Activated B cell treated with CpG ODN at 0.5 μM for 24 hours (primary cell): ENCODE measurements at regions not wholly inside any gene's neighbourhood (a gene's known extent, or its start where the extent isn't known, plus 50 kb on each side); places are given as distances from the start of the nearest gene placed in this dataset.

Source experiments
- ATAC-seq: fragments of 200-7000 bp; cut with Tn5 transposase; one replicate; pipeline ENCODE4 v1.10.0; 2021; ENCODE audit warnings: low read depth, mild to moderate bottlenecking, moderate library complexity
- CTCF ChIA-PET: fragments of 350-600 bp; sonication (Branson Sonifier 250); formaldehyde crosslinking; loops from one replicate; lab custom pipeline; 2021; ENCODE audit warnings: antibody characterized with exemption; lab: Charles Lee
- POLR2A ChIA-PET: fragments of 350-600 bp; sonication (Branson Sonifier 250); formaldehyde crosslinking; loops from one replicate; lab custom pipeline; 2021; ENCODE audit warnings: antibody characterized with exemption; lab: Charles Lee
- DNase-seq: peaks from one replicate; pipeline ENCODE4 v3.0.0; 2022
- H3K27ac Mint-ChIP-seq: one replicate; pipeline ENCODE4 v1.8.0; 2020; ENCODE audit warnings: mixed read lengths
- H3K27me3 Mint-ChIP-seq: one replicate; pipeline ENCODE4 v1.8.0; 2021; ENCODE audit warnings: mixed read lengths
- H3K36me3 Mint-ChIP-seq: one replicate; pipeline ENCODE4 v1.8.0; 2021; ENCODE audit warnings: low read depth, mixed read lengths
- H3K4me1 Mint-ChIP-seq: one replicate; pipeline ENCODE4 v1.8.0; 2021; ENCODE audit warnings: mixed read lengths
- H3K4me3 Mint-ChIP-seq: one replicate; pipeline ENCODE4 v1.8.0; 2020; ENCODE audit warnings: mild to moderate bottlenecking, mixed read lengths
- H3K9me3 Mint-ChIP-seq: one replicate; pipeline ENCODE4 v1.8.0; 2020; ENCODE audit warnings: mixed read lengths
- intact Hi-C: fragments of 100-400 bp; cut with micrococcal nuclease; formaldehyde crosslinking; loops from one replicate; pipeline ENCODE4 v1.15.1; 2024
- TF ChIP-seq, protein P1 (sequence below): fragments of 200-600 bp; IDR thresholded peaks from one replicate; pipeline ENCODE4 v1.8.0; 2022; ENCODE audit warnings: antibody characterized with exemption, mild to moderate bottlenecking

DNA sequence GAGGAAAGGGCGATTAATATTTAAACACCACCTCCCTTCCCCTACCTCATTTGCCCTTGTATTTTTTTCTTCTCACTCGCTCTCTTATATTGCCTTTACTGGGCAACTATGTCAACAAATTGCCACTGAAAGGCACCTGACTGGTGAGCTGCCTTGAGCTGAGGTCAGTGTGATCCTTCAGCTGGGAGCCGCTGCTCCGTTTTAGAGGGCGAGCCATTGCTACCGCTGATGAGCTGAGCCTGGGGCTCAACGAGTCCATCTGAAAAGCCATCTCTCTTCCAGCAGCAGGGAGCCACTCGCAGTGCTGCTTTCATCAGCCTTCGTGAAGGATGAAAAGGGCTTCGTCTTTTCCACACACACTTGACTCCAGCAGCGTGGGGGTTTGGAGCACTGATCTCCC, 108.0 kb upstream of the KIF26B start:
- TF ChIP-seq, protein P1, sequence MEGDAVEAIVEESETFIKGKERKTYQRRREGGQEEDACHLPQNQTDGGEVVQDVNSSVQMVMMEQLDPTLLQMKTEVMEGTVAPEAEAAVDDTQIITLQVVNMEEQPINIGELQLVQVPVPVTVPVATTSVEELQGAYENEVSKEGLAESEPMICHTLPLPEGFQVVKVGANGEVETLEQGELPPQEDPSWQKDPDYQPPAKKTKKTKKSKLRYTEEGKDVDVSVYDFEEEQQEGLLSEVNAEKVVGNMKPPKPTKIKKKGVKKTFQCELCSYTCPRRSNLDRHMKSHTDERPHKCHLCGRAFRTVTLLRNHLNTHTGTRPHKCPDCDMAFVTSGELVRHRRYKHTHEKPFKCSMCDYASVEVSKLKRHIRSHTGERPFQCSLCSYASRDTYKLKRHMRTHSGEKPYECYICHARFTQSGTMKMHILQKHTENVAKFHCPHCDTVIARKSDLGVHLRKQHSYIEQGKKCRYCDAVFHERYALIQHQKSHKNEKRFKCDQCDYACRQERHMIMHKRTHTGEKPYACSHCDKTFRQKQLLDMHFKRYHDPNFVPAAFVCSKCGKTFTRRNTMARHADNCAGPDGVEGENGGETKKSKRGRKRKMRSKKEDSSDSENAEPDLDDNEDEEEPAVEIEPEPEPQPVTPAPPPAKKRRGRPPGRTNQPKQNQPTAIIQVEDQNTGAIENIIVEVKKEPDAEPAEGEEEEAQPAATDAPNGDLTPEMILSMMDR: no peak
- no peaks in the 10 kb centered on the region for H3K36me3 Mint-ChIP-seq
- ChIA-PET CTCF (interaction anchor here (2.0 kb wide), 1 partner anchor 246 kb away, joined by 8 read pairs; no protein-coding TSS in a partner anchor), POLR2A (interaction anchor here (0.6 kb wide), 1 partner anchor 207 kb away, joined by 5 read pairs; no protein-coding TSS in a partner anchor)
- intact Hi-C loops: no loop called here
- ATAC-seq (no peak), DNase-seq (no peak)
- H3K27me3 Mint-ChIP-seq: no peaks in the 10 kb centered on the region
- peaks cover 7% of the 10 kb centered on the region for H3K4me1 Mint-ChIP-seq
- no peak overlapping the region for H3K27ac Mint-ChIP-seq
- H3K4me3 Mint-ChIP-seq: no peak overlapping the region
- H3K9me3 Mint-ChIP-seq: no peaks in the 10 kb centered on the region

DNA sequence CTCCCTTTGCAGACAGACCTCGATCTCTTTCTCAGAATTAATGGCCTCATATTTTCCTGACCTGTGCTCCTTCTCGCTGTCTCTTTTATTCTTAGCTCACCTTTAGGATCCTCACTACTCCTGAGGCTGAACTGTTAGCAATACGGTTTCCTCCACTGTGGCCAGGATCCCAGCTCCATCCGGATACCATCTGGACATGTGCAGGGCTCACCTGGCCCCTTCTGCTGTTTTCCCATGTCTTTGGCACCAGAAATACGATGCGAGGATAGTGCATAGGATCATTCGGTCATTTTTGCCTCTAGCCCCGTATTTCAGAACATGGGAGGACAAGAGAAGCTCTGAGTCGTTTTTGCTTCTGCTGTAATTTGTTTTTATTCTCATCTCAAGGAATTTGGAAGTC, 108.5 kb upstream of the KIF26B start:
- intact Hi-C loops: no loop called here
- CTCF ChIA-PET: interaction anchor here (0.9 to 2.0 kb wide), 2 partner anchors 245 to 443 kb away, joined by 4 to 8 read pairs; no protein-coding TSS in a partner anchor
- Mint-ChIP-seq H3K27ac (no peak overlapping the region), H3K27me3 (no peaks in the 10 kb centered on the region), H3K36me3 (no peaks in the 10 kb centered on the region), H3K4me1 (peaks cover 3% of the 10 kb centered on the region), H3K9me3 (no peaks in the 10 kb centered on the region), H3K4me3 (no peak overlapping the region)
- DNase-seq: no peak
- no peak for ATAC-seq
- TF ChIP-seq, protein P1: no peak
- POLR2A ChIA-PET: no interaction called here

DNA sequence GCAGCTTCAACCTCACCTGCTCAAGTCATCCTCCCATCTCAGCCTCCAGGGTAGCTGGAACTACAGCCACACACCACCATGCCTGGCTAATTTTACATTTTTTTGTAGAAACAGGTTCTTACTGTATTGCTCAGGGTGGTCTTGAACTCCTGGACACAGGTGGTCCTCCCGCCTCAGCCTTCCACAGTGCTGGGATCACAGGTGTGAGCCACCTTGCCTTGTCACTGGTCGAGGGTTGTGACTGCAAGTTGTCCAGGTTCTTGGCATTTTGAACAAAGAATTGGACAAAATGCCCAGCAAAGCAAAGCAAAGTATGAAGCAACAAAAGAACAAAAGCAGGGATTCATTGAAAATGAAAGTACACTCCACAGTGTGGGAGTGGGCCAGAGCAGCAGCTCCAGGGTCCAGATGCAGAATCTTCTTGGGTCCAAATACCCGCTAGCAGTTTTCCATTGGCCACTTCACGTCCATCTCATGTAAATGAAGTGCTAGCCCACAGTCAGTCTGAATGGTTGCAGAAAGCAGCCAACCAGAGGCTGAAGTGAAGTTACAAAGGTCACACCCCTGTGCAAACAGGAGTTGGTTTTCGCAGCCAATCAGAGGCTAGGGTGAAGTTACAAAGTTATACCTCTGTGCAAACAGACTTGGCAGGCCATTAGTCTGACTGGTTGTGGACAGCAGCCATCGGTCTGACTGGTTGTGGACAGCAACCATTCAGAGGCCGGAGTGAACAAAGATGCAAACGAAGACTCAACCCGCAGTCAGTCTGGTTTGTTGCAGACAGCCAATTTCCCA, 109.5 kb upstream of the KIF26B start:
- H3K27ac Mint-ChIP-seq: no peak overlapping the region
- CTCF ChIA-PET: interaction anchor here (0.9 kb wide), 1 partner anchor 442 kb away, joined by 4 read pairs; no protein-coding TSS in a partner anchor
- POLR2A ChIA-PET: no interaction called here
- H3K4me3 Mint-ChIP-seq: no peak overlapping the region
- no peak for DNase-seq
- TF ChIP-seq, protein P1: no peak
- no peaks in the 10 kb centered on the region for H3K36me3 Mint-ChIP-seq
- no peak for ATAC-seq
- no peaks in the 10 kb centered on the region for H3K27me3 Mint-ChIP-seq
- no peaks in the 10 kb centered on the region for H3K4me1 Mint-ChIP-seq
- intact Hi-C loops: no loop called here
- H3K9me3 Mint-ChIP-seq: no peaks in the 10 kb centered on the region

DNA sequence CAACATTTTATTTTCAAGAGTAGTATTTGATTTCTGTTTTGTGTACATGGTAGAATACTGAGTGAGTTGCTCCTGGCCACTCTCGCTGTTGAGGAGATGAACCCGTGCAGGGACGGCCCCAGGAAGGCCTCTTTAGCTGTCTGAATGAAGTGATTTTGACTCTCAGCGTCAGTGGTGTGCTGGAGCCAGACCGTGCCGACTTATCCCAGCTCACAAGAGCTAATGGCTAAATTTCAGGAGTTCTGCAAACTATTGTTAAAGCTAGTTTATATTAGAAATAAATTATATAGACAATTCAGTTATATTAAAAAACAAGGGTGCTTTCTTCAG, 111.2 kb upstream of the KIF26B start:
- ChIA-PET CTCF (interaction anchor here (0.9 to 4.9 kb wide), 17 partner anchors 11 to 443 kb away, joined by 3 to 135 read pairs (median 7); partner anchors contain the start of gene HNRNPU), POLR2A (interaction anchor here (2.8 to 2.9 kb wide), 2 partner anchors 179 to 209 kb away, joined by 28 to 35 read pairs; partner anchors contain the start of genes COX20 and HNRNPU)
- Mint-ChIP-seq H3K4me1 (no peaks in the 10 kb centered on the region), H3K36me3 (no peaks in the 10 kb centered on the region), H3K27me3 (no peaks in the 10 kb centered on the region), H3K27ac (no peak overlapping the region), H3K9me3 (no peaks in the 10 kb centered on the region), H3K4me3 (no peak overlapping the region)
- ATAC-seq (no peak), DNase-seq (no peak)
- intact Hi-C loops: loop anchor here (2.0 to 5.0 kb wide), 2 partner anchors 41 to 125 kb away; no protein-coding TSS in a partner anchor
- TF ChIP-seq, protein P1: no peak
